Stimulated activated CD4-positive, alpha-beta T cell treated with anti-CD3 and anti-CD28 coated beads, TNF-alpha, amount 100 ng/mL, for 1 hour (primary cell): ENCODE measurements at regions not wholly inside any gene's neighbourhood (a gene's known extent, or its start where the extent isn't known, plus 50 kb on each side); places are given as distances from the start of the nearest gene placed in this dataset.

Experiments
- DNase-seq, 3 donors: peaks; one replicate each; pipeline ENCODE4 v3.0.0-alpha.2; 2020; ENCODE audit warnings: low read depth in 3 of 3, low spot score in 1 of 3

DNA sequence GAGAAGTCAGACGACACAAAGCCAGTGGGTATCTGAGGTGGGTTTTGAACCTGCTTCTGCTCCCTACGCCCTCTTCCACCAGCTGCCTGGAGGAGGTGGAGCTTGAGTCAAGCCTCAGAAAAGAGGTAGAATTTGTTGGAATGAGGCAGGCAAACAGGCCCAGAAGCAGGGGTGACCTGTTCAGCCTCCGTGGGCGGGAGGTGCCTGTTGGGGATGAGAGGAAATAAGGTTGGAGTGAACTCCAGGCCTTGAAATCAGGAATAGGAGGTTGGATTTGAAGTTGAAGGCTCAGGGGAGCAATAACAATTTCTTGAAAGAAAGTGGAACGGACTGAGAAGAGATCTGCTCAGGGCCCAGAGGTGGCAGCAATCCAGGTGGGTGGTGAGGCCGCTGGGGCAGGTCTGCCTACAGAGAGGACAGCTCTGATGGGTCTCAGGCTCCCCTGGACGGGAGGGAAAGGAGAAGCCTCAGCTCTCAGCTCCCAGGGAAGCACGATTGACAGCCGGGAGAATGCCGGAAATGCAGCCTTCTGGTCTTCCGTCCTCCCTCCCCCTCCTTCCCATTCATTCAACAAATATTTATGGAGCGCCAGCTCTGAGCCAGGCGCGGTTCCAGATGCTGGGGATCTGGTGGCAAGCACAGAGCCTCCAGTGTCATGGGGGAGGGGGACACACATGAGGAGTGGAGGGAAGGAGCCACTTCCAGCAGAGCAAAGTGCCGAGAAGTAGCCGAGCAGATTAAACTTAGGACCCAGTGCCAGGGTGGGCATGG lies 61.9 kb upstream of the CIBAR2 start:
- DNase-seq, result no peak

DNA sequence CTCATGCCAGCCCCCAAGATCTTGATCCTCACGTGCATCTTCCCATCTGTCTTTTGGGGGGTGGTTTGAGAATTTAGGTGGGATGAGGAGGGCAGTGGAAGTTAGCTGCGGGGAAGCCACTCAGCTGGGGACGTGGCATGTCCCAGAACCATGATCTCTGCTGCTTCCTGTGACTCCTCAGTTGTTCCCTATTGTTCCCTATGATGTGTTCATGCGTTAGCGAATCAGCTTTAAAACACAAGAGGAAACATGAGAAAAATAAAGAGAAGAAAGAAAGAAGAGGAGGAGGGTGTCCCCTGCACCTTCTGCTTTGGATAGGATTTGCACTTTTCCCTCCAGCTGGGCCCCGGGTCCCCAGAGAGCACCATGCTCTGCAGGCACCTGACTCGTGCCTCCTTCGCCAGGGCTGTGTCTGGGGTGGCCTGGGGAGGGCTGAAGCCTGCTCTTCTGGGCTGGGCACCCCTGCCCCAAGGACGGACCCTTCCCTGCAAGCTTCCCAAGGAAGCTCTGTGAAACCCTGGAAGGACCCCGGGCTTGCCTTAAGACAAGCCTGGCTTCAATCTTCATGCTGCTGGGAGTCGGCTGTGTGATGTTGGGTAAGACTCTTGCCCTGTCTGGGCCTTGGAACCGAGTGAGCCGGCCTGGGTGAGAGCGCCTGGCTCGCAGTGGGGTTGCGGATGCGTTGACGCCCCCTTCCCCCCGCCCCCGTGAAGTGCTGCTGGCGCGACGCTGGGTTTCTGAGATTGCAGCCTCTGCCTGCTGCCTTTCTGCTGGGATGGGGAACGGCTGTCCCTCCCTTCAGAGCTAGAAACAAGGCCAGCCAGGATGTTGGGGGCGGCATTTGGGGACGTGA lies 62.8 kb upstream of the CIBAR2 start:
- DNase-seq, result no peak

DNA sequence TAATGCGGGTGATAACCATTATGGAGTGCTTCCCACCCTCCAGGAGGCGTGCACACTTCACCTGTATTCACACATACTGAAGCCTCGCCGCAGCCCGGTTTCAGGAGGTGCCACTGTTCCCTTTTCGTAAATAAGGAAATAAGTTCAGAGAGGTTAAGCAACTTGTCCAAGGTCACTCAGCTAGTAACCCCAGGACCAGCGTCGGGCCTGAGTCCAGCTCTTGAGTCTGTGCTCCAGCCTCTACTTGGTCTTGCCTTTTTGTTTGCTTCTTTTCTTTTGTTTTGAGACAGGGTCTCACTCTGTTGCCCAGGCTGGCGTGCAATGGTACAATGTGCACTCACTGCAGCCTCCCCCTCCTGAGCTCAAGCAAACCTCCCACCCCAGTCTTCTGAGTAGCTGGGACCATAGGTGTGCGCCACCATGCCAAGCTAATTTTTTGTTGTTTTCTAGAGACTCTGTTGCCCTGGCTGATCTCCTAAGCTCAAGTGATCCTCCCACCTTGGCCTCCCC lies 63.5 kb upstream of the CIBAR2 start:
- no peak for DNase-seq

DNA sequence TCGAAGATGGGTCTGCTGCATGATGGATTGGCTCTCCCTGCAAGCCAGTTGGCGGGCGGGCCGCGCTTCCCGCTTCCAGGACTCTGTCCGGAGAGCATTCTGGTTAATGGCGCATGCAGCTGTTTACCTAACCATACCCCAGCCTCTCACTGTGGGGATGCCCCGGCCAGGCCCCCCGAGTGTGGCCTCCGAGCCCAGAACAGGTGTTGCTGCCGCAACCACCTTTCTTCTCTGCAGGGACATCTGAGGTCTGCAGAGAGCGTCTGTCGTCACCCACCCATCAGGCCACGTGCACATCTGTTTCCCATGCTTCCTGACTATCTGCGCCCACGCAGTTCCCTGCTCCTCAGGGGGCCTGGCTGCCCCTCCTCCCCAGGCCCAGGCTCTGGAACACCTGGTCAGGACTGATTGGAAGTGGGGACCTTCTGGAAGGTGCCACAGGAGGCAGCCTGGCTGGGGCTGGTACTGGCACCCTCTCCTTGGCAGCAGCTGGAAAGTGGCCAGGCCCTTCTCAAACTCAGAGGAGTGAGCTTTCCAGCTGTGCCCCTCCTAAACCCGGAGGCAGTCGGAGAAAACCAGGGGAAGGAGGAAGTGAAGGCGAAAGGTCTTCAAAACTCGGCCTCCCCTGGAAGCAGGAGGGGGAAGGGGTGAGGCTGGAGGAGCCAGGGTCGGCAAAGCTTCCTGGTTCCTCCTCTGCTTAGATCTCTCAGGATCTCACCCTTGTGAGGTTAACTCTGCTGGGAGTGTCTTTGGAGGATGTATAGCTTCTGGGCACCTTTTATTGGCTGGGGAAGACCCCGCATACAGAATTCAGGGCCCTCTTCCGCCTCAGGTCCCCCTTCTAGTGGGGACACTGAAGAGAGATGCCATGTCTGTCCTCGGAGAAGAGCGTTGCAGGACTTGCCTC lies 64.5 kb upstream of the CIBAR2 start:
- no peak for DNase-seq

DNA sequence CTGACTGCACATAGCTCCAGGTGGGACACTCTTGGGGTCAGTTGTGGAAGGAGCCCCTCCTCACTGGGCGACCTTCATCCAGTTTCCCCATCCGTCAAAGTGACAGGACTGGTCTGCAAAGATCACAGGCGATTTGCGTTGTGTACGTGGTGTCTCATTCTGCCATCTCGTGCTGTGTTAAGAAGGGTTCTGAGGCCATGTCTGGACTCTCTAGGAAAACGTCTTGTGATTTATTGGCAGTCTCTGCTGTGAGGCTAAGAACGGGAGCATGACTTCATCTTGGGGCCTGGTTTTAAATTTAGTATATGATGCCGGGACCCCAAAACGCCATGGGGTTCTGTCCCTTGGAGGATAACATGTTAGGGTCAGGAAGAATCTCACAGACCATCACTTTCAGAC lies 65.2 kb upstream of the CIBAR2 start:
- no peak for DNase-seq

DNA sequence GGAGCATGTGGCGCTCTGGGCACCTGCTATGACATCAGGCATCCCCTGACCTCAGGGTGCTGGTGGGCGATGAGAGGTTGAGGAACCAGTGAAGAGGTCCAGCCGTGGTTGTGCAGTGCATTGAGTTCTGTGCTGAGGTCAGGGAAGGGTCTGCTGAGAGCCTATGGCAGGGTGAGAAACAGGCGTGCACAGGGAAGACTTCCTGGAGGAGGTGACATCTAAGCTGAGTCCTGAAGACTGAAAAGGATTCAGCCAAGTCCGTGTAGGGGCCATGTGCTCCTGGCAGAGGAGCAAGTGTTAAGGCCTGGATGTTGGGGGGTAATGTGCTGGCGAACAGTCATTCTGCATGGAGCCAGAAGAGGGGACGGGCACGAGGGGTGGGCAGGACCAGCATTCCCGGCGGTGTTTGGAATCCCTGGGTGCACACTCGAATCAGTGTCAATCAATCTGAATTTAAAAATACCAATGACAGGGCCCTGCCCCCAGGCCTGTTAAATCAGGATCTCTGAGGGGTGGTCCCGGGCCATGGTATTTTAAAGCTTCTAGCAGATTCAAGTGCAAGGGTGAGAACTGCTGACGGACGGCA lies 65.8 kb upstream of the CIBAR2 start:
- no peak for DNase-seq

DNA sequence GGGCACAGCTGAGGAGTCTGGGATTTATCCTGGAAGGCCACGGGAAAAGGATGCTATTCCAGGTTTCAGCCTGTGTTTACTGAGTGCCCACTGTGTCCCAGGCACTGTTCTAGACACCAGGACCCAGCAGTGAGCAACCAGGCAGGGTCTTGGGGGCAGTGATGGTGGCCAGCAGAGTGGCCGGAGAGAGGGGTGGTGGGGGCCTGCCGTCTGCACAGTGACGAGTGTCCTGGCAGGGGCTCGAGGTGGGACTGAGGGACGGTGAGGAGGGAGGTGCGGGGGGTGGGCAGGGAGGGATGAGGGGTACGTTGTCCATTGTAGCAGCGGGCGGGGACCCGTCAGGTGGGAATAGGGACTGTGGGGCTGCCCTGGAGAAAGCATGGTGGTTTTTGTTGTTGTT lies 66.3 kb upstream of the CIBAR2 start:
- no peak for DNase-seq

DNA sequence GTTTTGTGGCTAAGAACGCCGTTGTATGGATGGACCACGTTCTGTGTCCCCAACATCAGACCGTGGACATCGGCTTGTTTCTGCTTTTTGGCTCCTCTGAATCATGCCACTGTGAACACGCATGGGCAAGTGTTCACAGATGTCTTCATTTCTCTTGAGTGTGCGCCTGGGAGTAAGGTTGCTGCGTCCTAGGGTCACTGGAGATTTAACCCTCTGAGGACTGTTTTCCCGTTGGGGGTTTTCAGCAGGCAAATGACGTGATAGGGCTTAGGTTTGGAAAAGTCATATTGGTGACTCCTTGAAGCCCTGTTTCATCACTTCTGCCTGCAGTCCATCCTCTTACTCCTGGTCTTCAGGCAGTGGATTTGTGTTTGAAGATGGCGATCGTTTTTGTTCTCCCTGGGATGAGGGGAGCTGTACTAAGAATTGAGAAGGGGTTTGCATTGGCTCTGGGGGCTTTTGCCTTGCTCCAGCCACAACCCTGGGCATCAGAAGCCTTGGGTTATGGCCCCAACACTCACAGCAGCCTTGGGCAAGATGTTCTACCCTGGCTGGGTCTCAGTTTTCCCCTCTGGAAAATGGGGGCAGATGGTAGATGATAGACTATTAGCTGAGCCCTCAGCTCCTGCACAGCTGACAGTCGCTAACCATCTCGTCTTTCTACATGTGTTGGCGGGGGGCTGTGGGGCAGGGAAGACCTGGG lies 67.2 kb upstream of the CIBAR2 start:
- no peak for DNase-seq

DNA sequence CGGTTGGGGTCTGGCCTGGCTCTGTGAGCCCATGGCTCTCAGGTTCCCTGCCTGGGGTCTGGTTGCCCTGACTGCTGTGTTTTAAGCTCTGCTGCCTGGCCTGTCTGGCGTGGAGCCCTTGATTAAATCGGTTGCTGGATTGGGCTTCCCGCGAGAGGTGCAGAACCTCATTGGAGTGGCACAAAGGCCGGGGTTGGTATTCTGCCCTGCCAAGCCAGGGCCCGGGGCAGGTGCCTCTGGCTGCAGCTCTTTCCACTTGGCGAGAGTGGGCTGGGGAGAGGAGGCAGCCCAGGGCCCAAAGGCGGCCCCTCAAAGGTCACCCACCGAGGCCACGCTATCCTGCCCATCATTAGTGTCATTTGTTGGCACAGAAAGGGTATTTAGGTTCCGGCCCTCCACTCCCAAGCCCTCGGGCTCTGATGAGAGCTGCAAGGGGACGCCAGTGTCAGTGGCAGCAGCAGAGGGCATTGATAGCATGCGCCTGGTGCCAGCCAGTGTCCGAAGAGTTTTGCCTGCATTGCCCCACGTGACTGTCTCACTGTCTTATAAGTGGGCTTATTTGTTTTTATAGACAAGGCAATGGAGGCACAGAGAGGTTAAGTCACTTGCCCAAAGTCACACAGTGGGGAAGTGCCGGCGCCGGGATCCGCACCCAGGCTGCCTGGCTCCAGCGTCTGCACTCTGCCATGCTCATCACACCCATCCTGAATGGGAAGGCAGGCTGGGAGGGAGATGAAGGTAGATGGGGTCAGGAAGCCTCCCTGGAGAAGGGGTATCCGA lies 68.0 kb upstream of the CIBAR2 start:
- no peak for DNase-seq

DNA sequence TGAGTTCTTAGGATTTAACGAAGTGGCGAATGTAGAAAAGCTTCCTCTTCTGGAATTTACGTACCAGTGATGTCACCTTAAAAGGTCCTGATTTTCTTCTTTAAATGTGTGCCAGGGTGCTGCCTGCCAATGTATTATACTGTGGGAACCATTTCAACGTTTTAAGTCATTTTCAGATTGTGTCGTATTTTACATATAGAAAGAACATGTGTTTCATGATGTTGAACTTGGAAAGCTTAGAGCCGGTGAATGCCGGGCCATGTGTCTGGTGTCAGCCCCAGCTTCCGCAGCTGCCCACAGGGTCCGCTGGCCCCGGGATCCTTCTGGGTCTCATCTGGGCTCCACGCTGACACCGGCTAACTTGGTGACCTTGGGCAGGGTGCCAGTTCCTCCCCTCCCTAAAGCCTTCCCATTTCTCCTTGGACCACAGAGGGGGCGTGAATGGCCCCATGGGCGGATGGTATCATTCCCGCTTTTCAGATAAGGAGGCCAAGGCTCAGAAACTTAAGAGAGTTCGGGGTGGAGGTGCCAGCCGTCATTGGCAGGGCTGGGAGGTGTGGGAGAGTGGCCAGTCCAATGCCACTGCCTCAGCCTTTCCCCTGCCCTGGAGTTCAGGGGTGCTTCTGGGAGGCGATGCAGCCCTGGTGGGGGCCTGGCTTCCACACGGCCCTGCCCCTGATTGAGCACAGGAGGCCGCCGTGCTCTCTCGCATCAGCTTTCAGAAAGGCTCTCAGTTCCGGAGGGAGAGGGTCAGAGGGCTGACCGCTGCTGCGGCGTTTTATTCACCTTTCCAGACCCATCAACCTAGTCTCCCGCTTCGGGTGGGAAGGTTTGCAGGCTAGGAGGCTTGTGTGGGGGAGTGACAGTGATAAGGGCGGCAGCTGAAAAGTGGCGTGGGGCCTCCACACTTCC lies 68.8 kb upstream of the CIBAR2 start:
- DNase-seq, result no peak

DNA sequence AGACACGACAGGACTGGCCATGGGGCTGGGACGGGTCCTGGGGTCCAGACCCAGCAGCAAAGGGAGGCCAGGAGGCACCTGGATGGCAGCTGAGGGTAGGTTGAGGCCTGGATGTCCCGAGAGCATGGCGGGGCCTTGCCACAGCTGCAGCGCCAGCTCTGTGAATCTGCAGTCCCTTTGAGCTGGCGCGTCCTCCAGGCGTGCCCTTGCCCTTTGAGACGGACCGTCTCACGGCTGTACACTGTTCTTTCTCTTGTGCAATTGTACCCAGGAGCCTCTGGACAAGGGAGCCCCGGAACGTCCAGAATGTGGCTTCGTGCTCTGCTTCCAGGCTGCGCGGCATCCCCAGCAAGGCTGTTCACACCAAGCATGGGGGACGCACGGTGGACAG lies 69.5 kb upstream of the CIBAR2 start:
- DNase-seq, result no peak

DNA sequence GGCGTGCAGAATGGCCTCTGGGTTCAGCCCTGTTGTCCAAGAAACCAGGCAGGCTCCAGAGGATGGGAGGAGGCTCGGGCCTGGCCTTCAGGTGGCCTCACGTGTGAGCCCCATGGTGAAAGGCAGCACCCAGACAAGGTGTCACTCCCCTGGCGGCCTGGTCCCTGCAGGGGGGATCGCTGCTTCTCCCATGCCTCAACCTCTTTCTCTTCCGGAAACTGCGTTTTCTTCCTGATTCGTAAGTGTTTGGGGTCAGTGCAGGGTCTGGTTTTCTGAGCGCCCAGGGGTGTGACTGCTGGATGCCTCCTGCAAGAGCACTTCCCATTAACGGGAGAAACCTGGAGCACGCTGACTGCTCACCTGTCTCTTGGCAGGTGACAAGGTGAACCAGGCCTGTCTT lies 70.0 kb upstream of the CIBAR2 start:
- DNase-seq, result no peak

DNA sequence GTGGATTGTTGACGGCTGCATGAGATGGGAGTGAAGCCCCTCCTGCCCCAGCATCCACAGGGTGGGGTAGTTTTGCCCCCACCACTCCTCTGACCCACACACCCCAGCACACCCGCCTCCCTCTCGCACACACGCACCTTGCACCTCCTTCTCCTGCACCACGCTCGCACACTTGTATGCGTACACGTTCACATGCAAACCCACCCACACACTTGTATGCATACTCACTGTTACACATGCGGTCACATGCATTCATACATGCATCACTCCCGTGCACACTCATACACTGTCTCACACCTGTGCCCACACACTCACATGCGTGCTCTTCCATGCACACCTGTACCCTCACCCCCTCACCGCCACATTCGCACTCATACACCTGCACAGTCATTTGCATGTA lies 70.5 kb upstream of the CIBAR2 start:
- no peak for DNase-seq

DNA sequence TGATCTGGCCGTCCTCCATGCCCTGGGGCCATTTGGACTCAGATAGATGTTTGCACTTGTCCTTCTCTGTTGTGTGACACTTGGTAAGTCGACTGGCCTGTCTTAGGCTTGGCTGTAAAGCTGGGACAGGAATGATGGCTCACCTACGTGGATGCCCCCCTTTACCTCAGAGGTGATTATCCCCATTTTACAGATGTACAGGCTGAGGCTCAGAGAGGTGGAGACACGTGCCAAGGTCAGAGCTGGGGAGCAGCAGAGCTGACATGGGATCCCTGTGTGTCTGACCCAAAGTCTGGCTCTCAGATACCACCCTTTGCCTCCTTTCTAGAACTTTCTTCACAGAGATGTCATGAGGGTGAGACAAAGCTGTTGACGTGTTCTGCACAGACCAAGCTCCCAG lies 71.3 kb upstream of the CIBAR2 start:
- no peak for DNase-seq

DNA sequence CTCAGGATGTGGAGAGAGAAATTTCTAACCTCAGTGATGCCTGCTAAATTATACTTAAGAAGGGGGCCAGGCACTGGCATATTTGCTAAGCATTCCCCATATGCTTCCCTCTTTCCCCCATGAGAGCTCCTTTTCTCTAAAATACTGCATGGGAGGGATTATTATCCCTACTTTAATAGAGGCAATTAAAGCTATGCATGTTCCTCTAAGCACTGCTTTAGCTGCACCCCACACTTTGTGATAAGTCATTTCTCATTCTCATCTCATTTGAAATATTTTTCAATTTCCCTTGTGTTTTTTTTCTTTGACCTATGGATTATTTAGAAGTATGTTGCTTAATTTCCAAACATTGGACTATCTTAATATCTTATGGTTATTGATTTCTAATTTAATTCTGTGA lies 72.1 kb upstream of the CIBAR2 start:
- no peak for DNase-seq

DNA sequence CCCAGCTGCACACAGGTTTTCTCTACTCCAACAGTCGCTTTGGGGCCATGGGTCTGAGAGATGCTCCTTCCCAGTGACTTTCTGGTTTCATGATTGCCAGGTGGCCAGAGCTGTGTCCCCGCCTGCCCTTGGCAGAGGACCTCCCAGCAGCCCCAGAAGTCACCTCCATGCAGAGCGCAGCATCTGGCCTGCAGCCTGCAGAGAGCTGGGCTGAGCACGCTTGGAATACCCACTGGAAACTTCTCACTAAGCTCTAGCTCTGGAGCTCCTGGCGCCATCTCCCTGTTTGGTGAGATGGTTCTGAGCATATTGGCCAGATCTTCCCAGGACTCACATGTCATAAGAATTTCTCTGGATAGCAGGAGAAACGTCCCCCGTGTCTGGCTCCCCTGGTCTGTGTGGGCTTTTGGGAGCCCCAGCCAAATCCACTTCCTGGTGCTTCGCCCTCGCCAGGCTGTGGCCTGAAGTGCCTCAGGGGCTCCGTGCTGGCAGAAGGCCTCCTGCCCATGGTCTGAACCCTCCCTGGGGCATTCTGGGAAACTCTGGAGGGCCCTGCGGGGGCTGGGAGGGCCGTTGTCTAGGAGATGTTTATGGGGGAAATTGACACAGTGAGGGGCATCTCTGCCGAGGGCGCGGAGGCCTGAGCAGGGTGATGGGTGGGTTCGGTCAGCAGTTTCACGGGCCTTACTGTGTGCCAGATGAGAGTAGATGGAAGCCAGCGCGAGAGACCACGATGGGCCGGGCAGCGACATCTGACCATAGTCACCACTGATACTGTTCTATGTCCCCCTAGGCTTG lies 73.2 kb upstream of the CIBAR2 start:
- no peak for DNase-seq

DNA sequence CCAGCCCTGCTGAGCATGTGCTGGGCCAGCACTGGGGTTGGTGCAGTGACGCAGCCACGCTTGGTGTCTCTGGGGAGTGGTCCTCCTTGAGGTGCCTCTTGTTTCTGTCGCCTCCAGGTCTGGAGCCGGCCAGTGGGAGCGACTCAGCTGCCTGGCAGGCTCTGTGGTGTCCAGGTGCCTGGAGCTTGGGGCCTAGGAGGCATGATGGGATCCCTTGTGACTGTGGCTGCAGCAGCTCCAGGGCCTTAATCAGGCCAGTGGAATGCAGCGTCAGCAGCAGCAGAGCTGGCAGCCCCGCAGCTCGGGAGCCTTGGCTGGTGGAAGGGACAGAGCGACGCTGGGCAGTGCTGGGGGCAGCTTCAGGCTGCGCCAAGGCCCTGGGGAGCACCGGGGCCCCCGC lies 74.7 kb upstream of the CIBAR2 start:
- DNase-seq, result no peak

DNA sequence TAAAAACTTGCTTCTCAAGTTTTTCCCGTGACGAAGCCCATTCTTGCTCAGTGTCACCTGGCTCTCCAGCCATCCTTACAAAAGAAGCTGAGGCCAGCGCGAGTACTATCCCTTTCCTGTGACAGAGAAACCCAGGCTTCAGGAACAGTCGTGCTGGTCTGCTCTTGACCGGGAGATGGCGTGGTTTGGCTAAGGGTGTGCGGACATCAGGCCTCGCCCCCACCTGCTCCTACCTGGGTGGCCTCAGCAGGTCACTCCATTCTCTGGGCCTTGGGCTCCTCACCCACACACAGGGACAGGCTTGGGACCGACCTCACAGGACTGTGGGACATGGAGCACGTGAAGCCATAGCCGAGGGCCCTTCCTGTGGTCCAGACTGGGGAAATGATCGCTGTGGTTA lies 75.2 kb upstream of the CIBAR2 start:
- DNase-seq, result no peak
